ENCODE measurements at regions not wholly inside any gene's neighbourhood (a gene's known extent, or its start where the extent isn't known, plus 50 kb on each side); places are given as distances from the start of the nearest gene placed in this dataset.

- WGBS, 2 donors = 69 to 79% methylated on average over 6 of the region's 6 CpGs
These were observed 93.2 kb upstream of the CBLN2 start for GRCh38 chr18:72637299-72637698.

GRCh38 chr18:72636611-72637010 lies 92.5 kb upstream of the CBLN2 start:
- Histone ChIP-seq H3K36me3 (no peaks in the 10 kb centered on the region), H3K27ac (no peak overlapping the region), H3K9me3 (no peaks in the 10 kb centered on the region), H3K4me1 (no peaks in the 10 kb centered on the region), H3K27me3 (no peaks in the 10 kb centered on the region), H3K4me3 (no peak overlapping the region)
- no peak for TF ChIP-seq POLR2AphosphoS5 (IDR thresholded peaks at IDR 0.05)
- TF ChIP-seq POLR2A (IDR thresholded peaks at IDR 0.05) = no peak
- no peak for TF ChIP-seq EP300 (IDR thresholded peaks at IDR 0.05)
- no peak for TF ChIP-seq CTCF (IDR thresholded peaks at IDR 0.05)
- DNase-seq (no peak), ATAC-seq (ENCODE audit: low FRiP score in 2 of 2) (no peak)

More at GRCh38 chr18:72637299-72637698, 93.2 kb upstream of the CBLN2 start:
- Histone ChIP-seq H3K36me3 (no peaks in the 10 kb centered on the region), H3K9me3 (no peaks in the 10 kb centered on the region), H3K4me3 (no peak overlapping the region), H3K27me3 (no peaks in the 10 kb centered on the region), H3K4me1 (no peaks in the 10 kb centered on the region), H3K27ac (no peak overlapping the region)
- DNase-seq (no peak), ATAC-seq (ENCODE audit: low FRiP score in 2 of 2) (no peak)
- TF ChIP-seq POLR2AphosphoS5 (IDR thresholded peaks at IDR 0.05) (no peak), EP300 (IDR thresholded peaks at IDR 0.05) (no peak), CTCF (IDR thresholded peaks at IDR 0.05) (no peak), POLR2A (IDR thresholded peaks at IDR 0.05) (no peak)

- TF ChIP-seq EP300 (IDR thresholded peaks at IDR 0.05) (no peak), CTCF (IDR thresholded peaks at IDR 0.05) (no peak), POLR2AphosphoS5 (IDR thresholded peaks at IDR 0.05) (no peak)
- no peak for DNase-seq
- no peaks in the 10 kb centered on the region for H3K27me3 ChIP-seq
- no peaks in the 10 kb centered on the region for H3K36me3 ChIP-seq
- H3K4me1 ChIP-seq = no peaks in the 10 kb centered on the region
- H3K4me3 ChIP-seq = no peak overlapping the region
- no peak overlapping the region for H3K27ac ChIP-seq
- no peak for ATAC-seq (ENCODE audit: low FRiP score in 2 of 2)
- WGBS, 2 donors = 57 to 71% methylated on average over 2 of the region's 2 CpGs
- no peaks in the 10 kb centered on the region for H3K9me3 ChIP-seq
These were observed 90.4 kb upstream of the CBLN2 start for GRCh38 chr18:72634500-72634899.

- H3K27ac ChIP-seq = no peak overlapping the region
- 70 to 75% methylated on average over 5 of the region's 5 CpGs for WGBS, 2 donors
- H3K4me1 ChIP-seq = no peaks in the 10 kb centered on the region
- H3K36me3 ChIP-seq = no peaks in the 10 kb centered on the region
- DNase-seq (no peak), ATAC-seq (ENCODE audit: low FRiP score in 2 of 2) (no peak)
- no peak for TF ChIP-seq POLR2A (IDR thresholded peaks at IDR 0.05)
- no peak for TF ChIP-seq POLR2AphosphoS5 (IDR thresholded peaks at IDR 0.05)
- TF ChIP-seq CTCF (IDR thresholded peaks at IDR 0.05) = no peak
- TF ChIP-seq EP300 (IDR thresholded peaks at IDR 0.05) = no peak
- no peaks in the 10 kb centered on the region for H3K27me3 ChIP-seq
- no peaks in the 10 kb centered on the region for H3K9me3 ChIP-seq
- no peak overlapping the region for H3K4me3 ChIP-seq
These were observed 86.8 kb upstream of the CBLN2 start for GRCh38 chr18:72630991-72631390.

- Histone ChIP-seq H3K4me3 (no peak overlapping the region), H3K9me3 (no peaks in the 10 kb centered on the region), H3K36me3 (no peaks in the 10 kb centered on the region), H3K27me3 (no peaks in the 10 kb centered on the region), H3K27ac (no peak overlapping the region), H3K4me1 (no peaks in the 10 kb centered on the region)
- ATAC-seq (ENCODE audit: low FRiP score in 2 of 2) (no peak), DNase-seq (no peak)
- WGBS, 2 donors = 57 to 63% methylated on average over 4 of the region's 4 CpGs
- no peak for TF ChIP-seq POLR2A (IDR thresholded peaks at IDR 0.05)
- no peak for TF ChIP-seq POLR2AphosphoS5 (IDR thresholded peaks at IDR 0.05)
- no peak for TF ChIP-seq CTCF (IDR thresholded peaks at IDR 0.05)
- no peak for TF ChIP-seq EP300 (IDR thresholded peaks at IDR 0.05)
These were observed 79.3 kb upstream of the CBLN2 start for GRCh38 chr18:72623444-72623843.

All from upper lobe of left lung (tissue), 6 donors.